NK-92 treated with Interleukin-12 subunit alpha and Interleukin-12 subunit beta, amount 100 ng/mL, for 24 hours (cell line): ENCODE measurements at regions not wholly inside any gene's neighbourhood (a gene's known extent, or its start where the extent isn't known, plus 50 kb on each side); places are given as distances from the start of the nearest gene placed in this dataset.

Source experiments
- DNase-seq: peaks from one replicate; lab custom pipeline; 2025; lab: John Stamatoyannopoulos, UW

DNA sequence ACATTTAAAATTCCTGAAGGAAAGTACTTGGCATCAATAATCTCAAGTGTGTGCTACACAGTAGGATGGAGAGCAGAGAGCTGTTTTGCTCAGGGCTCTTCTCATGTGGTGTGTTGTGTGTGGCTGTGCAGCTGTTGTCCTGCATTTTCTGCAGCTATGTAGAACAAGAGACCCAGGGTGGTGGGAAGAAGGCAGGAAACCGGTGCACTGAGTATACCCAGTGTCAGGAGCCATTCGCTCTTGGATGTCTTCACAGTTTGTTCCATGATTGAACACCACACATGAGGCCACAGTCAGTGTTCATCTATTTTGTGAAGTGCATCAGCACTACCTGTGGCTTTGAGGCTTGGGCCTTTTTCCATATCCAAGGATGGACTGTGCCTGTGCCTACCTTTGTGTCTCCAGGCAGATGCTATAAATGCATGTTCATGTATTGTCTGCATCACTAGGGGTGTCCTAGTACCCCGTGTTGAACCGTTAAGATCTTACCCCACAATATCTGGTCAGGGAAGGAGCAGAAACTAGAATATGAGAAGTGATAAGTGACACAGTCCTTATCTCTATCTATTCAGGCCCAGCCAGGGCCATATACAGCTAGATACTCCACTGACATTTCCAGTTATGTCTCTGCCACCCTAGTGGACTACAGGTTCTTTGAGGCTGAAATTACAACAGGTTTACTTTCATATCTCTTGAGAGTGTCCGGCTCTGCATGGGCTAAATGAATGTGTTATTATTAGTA, 194.3 kb downstream of the NR2F2 start:
- no peak for DNase-seq

DNA sequence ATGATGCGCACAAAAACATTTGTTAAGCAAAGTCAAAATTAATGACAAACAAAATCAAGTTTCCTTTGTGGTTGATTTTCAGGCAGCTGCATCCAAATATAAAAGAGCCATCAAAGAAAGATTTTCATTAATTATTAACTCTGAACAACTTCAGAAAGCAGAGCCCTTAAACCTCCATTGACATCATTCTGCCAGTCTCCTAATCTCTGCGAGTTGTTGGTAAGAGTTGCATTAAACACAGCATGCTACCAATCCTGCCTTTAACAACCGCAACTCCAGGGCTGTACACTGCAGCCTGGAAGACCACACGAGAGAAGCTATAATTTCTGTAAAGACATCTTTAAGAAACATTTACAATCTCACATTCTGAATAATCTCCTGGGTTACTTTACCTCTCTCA, 204.6 kb downstream of the NR2F2 start:
- no peak for DNase-seq

DNA sequence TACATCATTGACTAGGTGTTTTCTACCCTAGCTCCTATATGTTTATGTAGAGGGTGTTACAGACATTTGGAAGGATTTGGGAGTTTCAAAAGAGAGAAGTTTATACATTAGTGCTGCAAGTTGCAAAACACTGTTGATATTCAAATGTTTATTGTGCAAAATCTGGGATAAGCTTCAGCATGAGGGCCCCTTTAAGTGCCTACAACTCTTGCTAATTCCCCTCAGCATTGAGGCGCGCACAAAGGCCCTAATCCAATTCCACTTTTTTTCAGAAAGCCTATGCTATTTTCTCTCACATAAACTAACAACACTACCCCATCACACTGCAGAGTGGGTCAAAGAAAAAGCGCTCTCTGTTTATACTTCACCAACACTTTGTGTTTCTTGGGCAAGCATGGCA, 208.0 kb downstream of the NR2F2 start:
- no peak for DNase-seq

DNA sequence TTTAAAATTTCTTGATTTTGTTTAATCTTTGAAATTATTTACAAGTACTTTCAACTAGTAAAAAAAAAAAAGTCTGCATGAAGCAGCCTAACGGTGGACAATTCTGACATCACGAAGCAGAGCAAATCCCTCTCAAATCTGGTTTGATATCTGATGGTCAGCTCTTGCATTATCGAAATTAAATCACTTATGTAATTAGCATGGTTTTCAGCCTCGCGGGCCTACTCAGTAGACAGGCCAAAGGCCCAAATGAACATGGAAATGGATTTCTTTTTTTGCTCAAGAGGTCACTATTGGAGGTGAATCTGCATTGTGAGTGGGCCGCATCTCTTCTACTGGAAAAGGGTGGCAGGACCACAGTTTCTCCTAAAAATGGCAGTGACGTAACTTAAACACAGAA, 209.8 kb downstream of the NR2F2 start:
- DNase-seq = no peak

DNA sequence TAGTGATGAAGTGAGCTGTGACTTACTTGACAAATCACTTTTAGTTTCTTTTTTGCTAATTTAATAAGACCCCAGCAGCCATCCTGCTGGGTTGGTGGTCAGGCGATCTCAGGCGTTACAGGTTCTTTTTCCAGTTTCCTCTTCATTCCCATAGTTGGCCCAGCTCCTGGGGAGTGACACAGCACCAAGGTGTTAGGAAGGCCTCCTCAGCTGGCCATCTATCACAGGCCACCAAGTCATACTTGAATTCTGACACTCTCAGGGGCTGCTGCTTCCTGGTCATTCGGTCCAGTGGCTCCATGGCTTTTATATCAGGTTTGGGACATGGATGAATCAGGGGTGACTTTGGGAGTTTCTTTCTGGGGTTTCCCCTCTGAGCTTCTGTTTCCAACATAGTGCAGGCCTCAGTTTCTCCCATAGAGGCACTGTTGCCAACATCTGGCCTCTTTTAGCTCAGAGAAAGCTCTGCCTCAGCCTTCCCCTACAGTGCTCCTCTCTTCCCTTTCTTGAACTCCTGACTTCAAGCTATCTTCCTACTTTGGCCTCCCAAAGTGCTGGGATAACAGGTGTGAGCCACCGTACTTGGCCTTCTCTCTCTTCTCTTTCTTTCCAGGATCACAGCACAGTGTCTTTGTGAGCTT, 211.8 kb downstream of the NR2F2 start:
- no peak for DNase-seq

DNA sequence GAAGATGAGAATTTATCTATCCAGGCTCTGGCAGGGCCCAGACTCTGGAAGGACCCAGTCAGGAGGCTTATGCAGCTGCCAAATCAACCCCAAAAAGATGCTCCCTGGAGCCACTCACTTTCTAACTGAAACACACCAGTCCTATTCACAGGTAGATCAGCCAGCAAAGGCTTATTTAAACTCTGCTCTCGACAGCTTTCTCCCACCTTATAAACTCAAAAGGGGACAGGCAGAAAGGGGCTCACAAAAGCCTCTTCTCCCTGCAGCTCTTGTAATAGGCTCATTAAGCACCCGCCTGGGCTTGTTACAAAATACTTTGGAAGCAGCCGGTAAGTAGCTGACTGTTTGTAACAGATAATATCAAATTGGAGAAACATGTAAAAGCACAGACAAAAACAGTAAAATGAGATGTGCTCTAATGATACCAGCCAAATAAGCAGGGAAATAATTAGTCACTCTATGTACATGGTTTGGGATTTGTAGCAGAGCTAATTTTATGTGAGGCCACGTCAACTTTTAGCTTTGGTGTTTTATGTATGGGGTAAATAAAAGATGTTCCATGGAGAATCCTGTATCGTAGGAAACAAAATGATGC, 213.8 kb downstream of the NR2F2 start:
- DNase-seq = no peak

DNA sequence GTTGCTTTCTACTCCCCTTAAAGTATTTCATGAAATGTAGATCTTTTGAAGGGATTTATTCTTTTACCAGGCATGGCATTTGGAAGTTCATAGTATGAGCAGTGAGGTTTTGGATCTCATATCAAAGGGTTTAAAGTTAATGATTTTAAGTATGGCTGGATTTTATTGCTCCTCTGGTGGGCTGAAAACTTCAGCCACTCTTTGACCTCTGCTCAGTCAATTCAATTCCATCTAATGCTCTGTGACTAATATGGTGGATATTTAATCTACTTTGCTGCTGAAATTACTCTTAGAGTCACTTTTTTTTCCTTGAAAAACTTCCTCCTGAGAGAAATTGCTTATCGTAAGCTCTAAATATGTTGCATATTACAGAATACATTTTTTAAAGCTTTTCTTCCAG, 218.6 kb downstream of the NR2F2 start:
- DNase-seq = no peak

DNA sequence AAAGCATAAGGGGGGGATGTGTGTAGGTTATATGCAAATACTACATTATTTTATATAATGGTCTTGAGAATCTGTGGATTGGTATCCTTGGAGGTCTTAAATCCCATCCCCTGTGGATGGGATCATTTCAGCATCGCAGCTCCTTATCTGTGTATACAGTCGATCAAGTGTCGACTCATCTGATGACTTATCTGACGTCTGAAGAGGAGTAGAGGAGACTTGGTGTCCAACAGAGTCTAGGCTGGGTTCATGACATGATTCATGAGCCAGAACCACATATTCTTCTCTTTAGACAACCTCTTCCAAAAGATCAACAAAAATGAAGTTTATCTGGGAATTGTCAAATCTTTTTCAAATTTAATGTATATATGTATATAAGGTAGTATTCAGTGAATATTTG, 220.7 kb downstream of the NR2F2 start:
- DNase-seq = no peak

DNA sequence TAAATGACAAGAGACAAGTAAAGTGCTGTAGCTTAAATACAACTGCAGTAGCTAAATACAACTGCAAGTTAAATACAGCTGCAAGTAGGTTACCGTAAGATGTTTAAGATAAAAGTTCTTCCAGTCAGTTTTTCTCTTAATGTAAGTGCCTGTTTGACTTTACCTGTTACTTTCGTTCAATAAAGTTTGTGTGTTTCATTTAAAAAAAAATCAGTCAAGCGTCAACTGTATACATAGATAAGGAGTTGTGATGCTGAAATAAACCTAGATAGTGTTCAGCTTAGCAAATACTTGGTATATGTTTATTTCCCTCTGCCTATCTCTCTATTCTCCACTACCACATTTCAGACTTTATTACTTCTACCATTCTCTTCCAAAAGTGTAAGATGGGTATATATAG, 221.2 kb downstream of the NR2F2 start:
- no peak for DNase-seq

DNA sequence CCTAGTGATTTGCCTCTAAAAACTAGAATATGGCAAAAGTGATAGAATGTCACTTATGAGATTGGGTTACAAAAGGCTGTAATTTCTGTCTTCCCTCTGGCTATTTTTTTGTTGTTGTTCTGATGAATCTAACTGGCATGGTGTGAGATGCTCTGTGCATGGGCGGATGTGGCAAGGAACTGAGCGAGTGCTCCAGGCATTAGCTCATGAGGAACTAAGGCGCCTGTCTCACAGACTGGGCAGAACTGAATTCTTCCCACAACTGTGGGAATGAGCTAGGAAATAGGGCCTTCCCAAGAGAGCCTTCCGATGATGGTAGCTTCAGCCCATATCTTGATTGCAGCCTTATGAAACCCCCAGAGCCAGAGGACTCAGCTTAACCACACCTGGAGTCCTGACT, 222.5 kb downstream of the NR2F2 start:
- no peak for DNase-seq

DNA sequence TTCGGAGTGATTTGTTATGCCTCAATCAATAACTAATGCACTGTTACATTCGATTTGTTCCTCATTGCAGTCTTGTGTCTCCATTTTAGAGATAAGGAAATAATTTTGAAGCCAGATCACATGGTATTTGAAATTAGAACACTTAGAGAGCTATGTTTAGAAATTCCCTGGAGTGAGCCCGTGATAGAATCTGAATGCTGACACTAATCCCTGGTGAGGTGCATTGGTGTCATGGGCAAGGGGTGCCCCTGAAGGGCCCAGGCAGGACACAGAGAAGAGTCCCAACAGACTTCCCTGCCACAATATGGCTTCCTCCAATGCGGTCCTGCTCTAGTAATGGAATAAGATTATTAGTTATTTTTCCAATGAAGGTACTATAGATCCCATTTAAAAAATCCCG, 223.0 kb downstream of the NR2F2 start:
- DNase-seq = no peak

DNA sequence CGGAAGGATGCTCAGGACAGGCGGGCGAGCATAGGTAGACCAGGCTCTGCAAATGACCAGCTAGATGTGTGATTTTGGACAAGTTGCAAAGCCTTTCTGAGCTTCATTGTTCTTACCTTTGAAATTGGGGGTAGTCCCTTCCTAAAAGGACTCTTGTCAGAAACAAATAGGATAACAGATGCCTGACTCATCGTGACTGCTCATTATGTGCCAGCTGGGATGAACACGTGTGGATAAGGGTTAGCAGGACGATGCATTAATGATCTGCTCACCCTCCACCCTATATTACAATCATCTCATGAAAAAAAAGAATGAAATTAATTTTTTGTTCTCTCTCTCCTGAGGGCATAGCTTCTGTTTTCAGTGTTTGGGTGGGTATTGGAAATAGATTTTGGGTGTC, 223.4 kb downstream of the NR2F2 start:
- no peak for DNase-seq

DNA sequence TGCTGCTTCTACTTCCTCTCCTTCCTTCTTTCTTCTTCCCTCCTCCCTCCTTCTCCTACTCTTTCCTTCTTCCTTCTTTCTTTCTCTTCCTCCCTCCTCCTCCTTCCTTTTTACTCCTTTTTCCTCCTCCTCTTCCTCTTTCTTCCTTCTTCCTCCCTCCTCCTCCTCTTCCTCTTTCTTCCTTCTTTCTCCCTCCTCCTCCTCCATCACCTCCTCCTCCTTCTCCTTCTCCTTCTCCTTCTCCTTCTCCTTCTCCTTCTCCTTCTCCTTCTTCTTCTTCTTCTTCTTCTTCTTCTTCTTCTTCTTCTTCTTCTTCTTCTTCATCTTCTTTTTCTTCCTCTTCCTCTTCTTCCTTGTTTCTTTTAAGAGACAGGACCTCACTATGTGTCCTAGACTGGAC, 224.0 kb downstream of the NR2F2 start:
- no peak for DNase-seq

DNA sequence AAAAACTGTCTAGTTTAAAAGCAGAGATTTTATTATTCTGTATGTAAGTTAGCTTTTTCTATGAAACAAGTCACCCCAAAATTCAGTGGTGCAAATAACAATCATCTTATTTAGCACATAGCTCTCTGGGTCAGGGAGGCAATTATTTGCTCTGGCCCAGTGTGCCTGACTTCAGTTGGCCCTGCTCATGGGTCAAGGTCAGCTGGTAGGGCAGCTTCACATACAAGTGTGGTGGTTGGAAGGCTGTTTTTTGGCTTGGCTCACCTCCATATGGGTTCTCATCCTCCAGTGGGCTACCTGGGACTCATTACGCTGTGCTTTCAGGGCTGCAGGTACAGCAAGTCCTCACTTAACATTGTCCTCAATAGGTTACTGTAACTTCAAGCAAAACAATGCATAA, 228.6 kb downstream of the NR2F2 start:
- no peak for DNase-seq

DNA sequence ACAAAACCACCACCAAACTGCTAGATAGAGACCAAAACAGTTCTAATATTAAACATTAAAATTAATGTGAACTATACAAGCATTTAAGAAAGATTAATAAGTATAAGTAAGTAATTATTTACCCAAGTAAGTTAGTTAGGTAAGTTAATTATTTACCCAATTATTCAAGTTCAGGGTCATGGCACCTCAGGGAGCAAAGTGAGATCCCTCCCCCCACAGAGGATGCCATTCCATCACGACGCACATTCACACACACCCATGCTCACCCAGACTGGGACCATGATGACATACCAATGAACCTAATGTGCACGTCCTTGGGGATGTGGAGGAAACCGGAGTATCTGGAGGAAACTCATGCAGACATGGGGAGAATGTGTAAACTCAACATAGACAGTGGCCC, 229.1 kb downstream of the NR2F2 start:
- no peak for DNase-seq

DNA sequence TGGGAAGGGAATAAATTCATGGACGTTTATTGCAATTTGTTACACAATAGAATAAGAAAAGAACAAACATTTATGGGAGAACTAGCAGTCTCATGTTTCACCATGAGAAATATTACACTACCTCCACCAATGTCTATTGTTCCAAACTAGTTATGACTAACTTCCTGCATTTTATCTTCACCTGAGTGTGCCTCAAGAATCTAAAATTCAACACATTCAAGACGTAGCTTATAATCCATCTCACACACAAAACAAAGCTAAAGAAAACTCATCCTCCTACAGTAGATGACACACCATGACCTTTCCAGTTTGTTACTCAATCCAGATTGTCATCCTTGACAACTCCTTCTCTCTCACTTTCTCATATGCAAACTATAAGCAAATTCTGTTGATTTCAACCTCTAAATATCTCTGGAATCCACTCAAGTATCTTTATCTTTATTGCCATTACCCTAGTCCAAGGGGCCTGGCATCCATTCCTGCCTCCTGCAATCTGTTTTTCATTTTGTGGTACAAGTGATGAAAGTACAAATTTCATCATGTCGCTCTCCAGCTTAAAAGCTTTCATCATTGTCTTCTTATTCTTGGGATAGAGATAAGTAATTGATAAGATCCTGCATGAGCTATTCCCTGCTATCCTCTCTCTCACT, 229.9 kb downstream of the NR2F2 start:
- no peak for DNase-seq

DNA sequence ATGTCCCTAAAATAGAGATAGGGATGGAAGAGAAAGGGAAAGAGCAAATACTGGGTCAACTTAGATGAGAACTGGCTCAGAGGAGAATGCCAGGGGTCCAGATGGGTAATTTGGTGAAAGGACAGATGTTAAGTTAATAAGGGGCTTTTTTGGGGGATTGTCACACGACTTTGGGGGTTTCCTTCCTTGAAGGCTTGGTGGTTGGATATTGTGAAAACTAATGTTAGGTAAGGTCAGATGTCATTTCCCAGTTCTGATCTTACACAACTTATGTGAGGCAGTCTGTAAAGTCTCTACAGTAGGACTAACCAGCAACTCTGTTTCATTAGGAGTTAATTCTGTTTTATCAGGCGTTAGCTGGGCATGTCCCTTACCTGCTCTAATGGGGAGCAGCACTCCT, 231.1 kb downstream of the NR2F2 start:
- DNase-seq = no peak

DNA sequence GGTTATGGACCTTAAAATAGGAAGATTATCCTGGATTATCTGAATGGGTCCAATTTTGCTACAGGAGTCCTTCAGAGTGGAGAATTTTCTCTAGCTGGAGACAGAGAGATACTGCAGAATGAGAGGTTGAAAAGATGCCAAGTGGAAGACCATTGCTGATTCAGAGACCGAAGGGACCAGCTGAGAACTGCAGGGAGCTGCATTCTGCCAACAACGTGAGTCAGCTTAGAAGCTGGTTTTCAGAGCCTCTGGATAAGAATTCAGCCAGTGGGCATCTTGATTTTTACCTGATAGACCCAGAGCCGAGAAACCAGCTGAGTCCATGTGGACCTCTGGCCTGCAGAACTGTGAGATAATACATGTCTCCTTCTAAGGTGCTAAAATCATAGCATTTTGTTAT, 234.0 kb downstream of the NR2F2 start:
- DNase-seq = no peak

DNA sequence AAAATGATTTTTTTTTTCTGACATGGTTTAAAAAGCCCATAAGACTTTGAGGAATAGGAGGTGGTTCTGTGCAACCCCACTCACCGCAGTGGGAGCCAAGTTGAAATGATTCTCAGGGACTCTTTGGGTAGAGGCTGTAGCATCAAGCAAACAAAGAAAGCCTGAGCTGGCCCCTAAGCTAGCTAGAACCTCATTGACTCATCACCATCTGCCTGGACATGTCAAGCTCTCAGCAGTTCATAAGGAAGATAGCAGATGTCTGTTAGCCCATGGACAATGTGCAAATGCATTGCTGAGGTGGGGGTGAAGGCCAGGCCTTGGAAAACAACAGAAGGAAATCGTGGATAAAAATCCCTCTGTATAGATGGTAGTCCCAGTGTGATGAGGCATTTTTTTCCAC, 234.8 kb downstream of the NR2F2 start:
- DNase-seq = no peak

DNA sequence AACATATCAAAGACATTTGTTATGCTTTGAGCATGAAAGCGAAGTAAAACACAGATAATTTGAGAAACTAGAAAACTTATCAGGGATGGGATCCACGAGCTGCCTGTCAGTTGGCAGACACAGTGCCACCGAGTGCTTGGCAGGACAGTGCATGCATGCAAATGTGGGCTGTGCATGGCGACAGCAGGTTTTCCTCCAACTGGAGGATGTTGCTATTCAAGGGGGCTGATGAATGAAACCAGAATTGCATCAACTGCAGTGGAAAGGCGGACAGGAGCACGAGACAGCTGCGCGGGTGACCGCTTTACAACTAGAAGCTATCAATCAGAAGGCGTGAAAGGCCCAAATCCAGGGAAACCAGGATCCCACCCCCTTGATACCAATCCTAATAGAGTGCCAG, 244.3 kb downstream of the NR2F2 start:
- DNase-seq = no peak

DNA sequence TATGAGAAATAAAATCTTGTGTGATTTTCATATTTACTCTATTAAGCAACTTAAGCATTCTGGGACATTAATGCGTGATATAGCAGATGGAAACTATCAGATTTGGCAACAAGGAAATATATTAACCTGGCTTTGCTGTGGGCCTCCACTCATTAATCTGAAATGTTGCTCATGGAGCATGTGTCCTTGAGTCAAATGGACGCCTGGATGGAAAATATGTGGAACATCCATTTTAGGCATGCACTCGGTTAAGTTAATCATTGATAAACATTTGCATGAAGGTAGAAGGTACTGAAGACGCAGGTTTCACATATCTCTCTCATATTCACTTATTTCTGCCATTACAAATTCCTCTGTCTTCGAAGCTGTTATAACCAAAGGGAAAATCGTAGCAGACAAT, 246.1 kb downstream of the NR2F2 start:
- no peak for DNase-seq

DNA sequence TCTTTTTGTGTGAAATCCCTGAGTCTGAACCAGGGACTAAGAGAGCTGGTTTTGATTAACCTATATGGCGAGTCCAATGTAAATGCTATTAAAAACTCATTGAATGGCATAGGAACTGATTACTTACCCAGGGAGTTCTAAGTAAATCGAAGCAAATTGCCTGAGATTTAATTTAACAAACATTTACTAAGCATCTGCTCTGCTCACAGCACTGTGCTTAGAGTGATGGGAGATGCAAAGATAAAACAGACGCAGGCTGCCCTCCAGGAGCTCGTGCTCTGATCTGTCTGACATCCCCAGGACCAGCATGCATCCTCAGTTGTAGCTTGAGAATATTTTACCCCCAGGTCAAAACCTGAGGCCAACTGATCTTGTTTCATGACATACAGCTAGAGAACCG, 247.9 kb downstream of the NR2F2 start:
- DNase-seq = no peak

DNA sequence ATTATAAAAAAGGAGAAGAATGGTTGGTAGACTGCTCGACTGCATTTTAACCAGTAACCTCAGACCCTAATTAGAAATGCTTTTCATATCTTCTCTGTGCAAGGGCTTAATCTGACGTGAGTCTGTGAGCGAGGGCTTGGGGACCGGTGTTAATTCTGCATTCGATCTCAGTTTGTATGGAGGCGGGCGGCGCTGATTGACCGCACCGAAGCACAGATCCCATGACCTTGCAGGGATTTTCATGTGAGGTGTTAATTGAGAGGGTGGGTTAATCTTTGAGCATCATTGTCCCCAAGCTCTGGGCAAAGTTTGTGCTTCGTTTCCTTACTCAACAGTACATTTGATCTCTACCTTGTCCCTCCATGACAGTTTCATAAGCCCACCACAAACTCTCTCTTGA, 250.9 kb downstream of the NR2F2 start:
- DNase-seq = no peak
